Body of pancreas (tissue), 4 donors: ENCODE measurements at regions not wholly inside any gene's neighbourhood (a gene's known extent, or its start where the extent isn't known, plus 50 kb on each side); places are given as distances from the start of the nearest gene placed in this dataset.

ENCODE experiments used
- ATAC-seq: fragments of 150-250 bp; one replicate; pipeline ENCODE4 v1.9.1; 2016
- DNase-seq, 4 donors: peaks; one replicate each; pipeline ENCODE4 v3.0.0-alpha.2; 2019
- H3K27ac ChIP-seq, 4 donors: fragments of 200-600 bp; sonication (generic); 1 replicate in 3 of 4; 2 replicates in 1 of 4; pipeline versions ENCODE4 v1.5.1 to v1.6.1; 2016 to 2019; ENCODE audit warnings: mild to moderate bottlenecking in 1 of 4, mixed read lengths in 1 of 4, moderate library complexity in 1 of 4
- H3K27me3 ChIP-seq, 2 donors: fragments of 200-600 bp; sonication (generic); one replicate each; pipeline ENCODE4 v1.6.0; 2016; ENCODE audit warnings: mild to moderate bottlenecking in 1 of 2
- H3K36me3 ChIP-seq, 2 donors: fragments of 200-600 bp; sonication (generic); replicated peaks in 1 of 2; 2 replicates each; pipeline ENCODE4 v1.5.1; 2016; ENCODE audit warnings: low read depth in 2 of 2; ENCODE audit not compliant: insufficient read depth in 1 of 2
- H3K4me1 ChIP-seq: fragments of 200-600 bp; sonication (generic); one replicate; pipeline ENCODE4 v1.6.0; 2016
- H3K4me3 ChIP-seq, 2 donors: fragments of 200-600 bp; sonication (generic); 1 replicate in 1 of 2; 2 replicates in 1 of 2; pipeline ENCODE4 v1.5.1; 2016 to 2019
- H3K9me3 ChIP-seq, 3 donors: fragments of 200-600 bp; sonication (generic); 1 replicate in 2 of 3; 2 replicates in 1 of 3; pipeline ENCODE4 v1.5.1; 2016
- CTCF ChIP-seq, 7 experiments: fragments of 450-650 bp in 4 of 7; fragments of 200-600 bp in 3 of 7; sonication (generic) in 3 of 7; IDR thresholded peaks; one replicate each; pipeline ENCODE4 v1.5.1; 2016 to 2019; ENCODE audit warnings: antibody characterized with exemption in 7 of 7
- POLR2A ChIP-seq, 3 donors: fragments of 450-650 bp; IDR thresholded peaks; one replicate each; pipeline ENCODE4 v1.6.1; 2016; ENCODE audit warnings: antibody characterized with exemption in 3 of 3, mild to moderate bottlenecking in 2 of 3
- WGBS, 2 donors: methylation state at CpG; one replicate each; pipeline ENCODE4 v1.1.5; 2017; 5-methylcytosine and 5-hydroxymethylcytosine counted together
- intact Hi-C: fragments of 100-400 bp; cut with DNase I; formaldehyde crosslinking; loops from one replicate; pipeline ENCODE4 v1.15.1; 2023

GRCh38 chr3:59341459-59341858, 291.6 kb upstream of the CFAP20DC start:
- no peak overlapping the region for H3K27ac ChIP-seq
- no peak for TF ChIP-seq POLR2A (IDR thresholded peaks at IDR 0.05)
- no peak for TF ChIP-seq CTCF (IDR thresholded peaks at IDR 0.05)
- H3K9me3 ChIP-seq = no peaks in the 10 kb centered on the region
- H3K4me1 ChIP-seq = no peaks in the 10 kb centered on the region
- no peaks in the 10 kb centered on the region for H3K36me3 ChIP-seq
- DNase-seq (peak in 2 of 4 donors; percentile 5 to 19), ATAC-seq (no peak)
- 42 to 58% methylated on average over 4 of the region's 4 CpGs for WGBS, 2 donors
- intact Hi-C loops = no loop called here
- H3K27me3 ChIP-seq = no peaks in the 10 kb centered on the region
- no peak overlapping the region for H3K4me3 ChIP-seq

GRCh38 chr3:59339818-59340217, 290.0 kb upstream of the CFAP20DC start:
- Histone ChIP-seq H3K27ac (no peak overlapping the region), H3K27me3 (no peaks in the 10 kb centered on the region)

GRCh38 chr3:59338934-59339333, 289.1 kb upstream of the CFAP20DC start:
- H3K27me3 ChIP-seq = no peaks in the 10 kb centered on the region
- H3K36me3 ChIP-seq = no peaks in the 10 kb centered on the region
- no peak for DNase-seq
- 54 to 55% methylated on average over 7 of the region's 7 CpGs for WGBS, 2 donors
- no peaks in the 10 kb centered on the region for H3K9me3 ChIP-seq
- H3K27ac ChIP-seq = no peak overlapping the region
- TF ChIP-seq CTCF (IDR thresholded peaks at IDR 0.05) (no peak), POLR2A (IDR thresholded peaks at IDR 0.05) (no peak)
- H3K4me3 ChIP-seq = no peak overlapping the region
- ATAC-seq = no peak
- intact Hi-C loops = no loop called here
- H3K4me1 ChIP-seq = no peaks in the 10 kb centered on the region

More at GRCh38 chr3:59339818-59340217, 290.0 kb upstream of the CFAP20DC start:
- DNase-seq = no peak
- Histone ChIP-seq H3K36me3 (no peaks in the 10 kb centered on the region), H3K9me3 (no peaks in the 10 kb centered on the region), H3K4me1 (no peaks in the 10 kb centered on the region), H3K4me3 (no peak overlapping the region)
- no peak for ATAC-seq
- WGBS, 2 donors = 86 to 93% methylated on average over 3 of the region's 3 CpGs
- intact Hi-C loops = no loop called here
- TF ChIP-seq CTCF (IDR thresholded peaks at IDR 0.05) = no peak
- no peak for TF ChIP-seq POLR2A (IDR thresholded peaks at IDR 0.05)

- WGBS, 2 donors = 73 to 88% methylated on average over 5 to 6 of the region's 6 CpGs
- H3K4me3 ChIP-seq = no peak overlapping the region
- ATAC-seq (no peak), DNase-seq (no peak)
- H3K27ac ChIP-seq = no peak overlapping the region
- no peaks in the 10 kb centered on the region for H3K27me3 ChIP-seq
- TF ChIP-seq POLR2A (IDR thresholded peaks at IDR 0.05) (no peak), CTCF (IDR thresholded peaks at IDR 0.05) (no peak)
- intact Hi-C loops = no loop called here
- H3K4me1 ChIP-seq = no peaks in the 10 kb centered on the region
- H3K9me3 ChIP-seq = no peaks in the 10 kb centered on the region
- no peaks in the 10 kb centered on the region for H3K36me3 ChIP-seq
These were observed 285.5 kb upstream of the CFAP20DC start for GRCh38 chr3:59335338-59335737.

GRCh38 chr3:59334585-59334984, 284.8 kb upstream of the CFAP20DC start:
- 43 to 65% methylated on average over 2 of the region's 2 CpGs for WGBS, 2 donors
- no peak overlapping the region for H3K4me3 ChIP-seq
- H3K4me1 ChIP-seq = no peaks in the 10 kb centered on the region
- TF ChIP-seq CTCF (IDR thresholded peaks at IDR 0.05) (no peak), POLR2A (IDR thresholded peaks at IDR 0.05) (no peak)
- DNase-seq = no peak
- ATAC-seq = no peak
- intact Hi-C loops = no loop called here
- H3K9me3 ChIP-seq = no peaks in the 10 kb centered on the region
- H3K27ac ChIP-seq = no peak overlapping the region
- no peaks in the 10 kb centered on the region for H3K36me3 ChIP-seq
- no peaks in the 10 kb centered on the region for H3K27me3 ChIP-seq
